ENCODE measurements at regions not wholly inside any gene's neighbourhood (a gene's known extent, or its start where the extent isn't known, plus 50 kb on each side); places are given as distances from the start of the nearest gene placed in this dataset.

DNA sequence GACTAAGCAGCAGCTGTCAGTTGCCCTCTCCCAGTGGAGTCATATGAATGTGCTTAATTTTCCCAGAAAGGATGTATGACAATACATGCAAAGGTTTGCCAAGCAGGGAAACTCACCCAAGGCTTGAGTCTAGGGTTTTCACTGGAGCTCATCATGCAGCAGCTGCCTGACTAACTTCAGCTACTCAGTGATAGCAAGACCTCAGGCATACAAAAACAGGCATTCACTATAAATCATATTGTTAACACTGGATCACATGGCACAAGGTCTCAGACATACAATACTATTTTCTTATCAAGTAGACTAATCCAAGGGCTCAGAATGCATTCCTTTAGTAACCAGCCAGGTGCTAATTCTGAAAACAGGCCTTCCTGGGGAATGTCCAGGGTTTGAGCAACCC, 85.0 kb upstream of the STAC start:
- Histone ChIP-seq H3K27ac (ENCODE audit: poor library complexity, severe bottlenecking) (no peak overlapping the region), H3K36me3 (ENCODE audit: low read depth) (no peaks in the 10 kb centered on the region), H3K4me3 (ENCODE audit: severe bottlenecking) (no peak overlapping the region), H3K4me1 (ENCODE audit: insufficient read depth, poor library complexity, severe bottlenecking) (no peaks in the 10 kb centered on the region), H3K9me3 (ENCODE audit: severe bottlenecking) (no peaks in the 10 kb centered on the region), H3K27me3 (ENCODE audit: insufficient read depth, poor library complexity, severe bottlenecking) (no peaks in the 10 kb centered on the region)
- DNase-seq (ENCODE audit: low spot score) = no peak
- no peak for ATAC-seq (ENCODE audit: low read depth)
- TF ChIP-seq, protein P1, sequence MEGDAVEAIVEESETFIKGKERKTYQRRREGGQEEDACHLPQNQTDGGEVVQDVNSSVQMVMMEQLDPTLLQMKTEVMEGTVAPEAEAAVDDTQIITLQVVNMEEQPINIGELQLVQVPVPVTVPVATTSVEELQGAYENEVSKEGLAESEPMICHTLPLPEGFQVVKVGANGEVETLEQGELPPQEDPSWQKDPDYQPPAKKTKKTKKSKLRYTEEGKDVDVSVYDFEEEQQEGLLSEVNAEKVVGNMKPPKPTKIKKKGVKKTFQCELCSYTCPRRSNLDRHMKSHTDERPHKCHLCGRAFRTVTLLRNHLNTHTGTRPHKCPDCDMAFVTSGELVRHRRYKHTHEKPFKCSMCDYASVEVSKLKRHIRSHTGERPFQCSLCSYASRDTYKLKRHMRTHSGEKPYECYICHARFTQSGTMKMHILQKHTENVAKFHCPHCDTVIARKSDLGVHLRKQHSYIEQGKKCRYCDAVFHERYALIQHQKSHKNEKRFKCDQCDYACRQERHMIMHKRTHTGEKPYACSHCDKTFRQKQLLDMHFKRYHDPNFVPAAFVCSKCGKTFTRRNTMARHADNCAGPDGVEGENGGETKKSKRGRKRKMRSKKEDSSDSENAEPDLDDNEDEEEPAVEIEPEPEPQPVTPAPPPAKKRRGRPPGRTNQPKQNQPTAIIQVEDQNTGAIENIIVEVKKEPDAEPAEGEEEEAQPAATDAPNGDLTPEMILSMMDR (IDR thresholded peaks at IDR 0.05; ENCODE audit: poor library complexity, severe bottlenecking) = no peak

DNA sequence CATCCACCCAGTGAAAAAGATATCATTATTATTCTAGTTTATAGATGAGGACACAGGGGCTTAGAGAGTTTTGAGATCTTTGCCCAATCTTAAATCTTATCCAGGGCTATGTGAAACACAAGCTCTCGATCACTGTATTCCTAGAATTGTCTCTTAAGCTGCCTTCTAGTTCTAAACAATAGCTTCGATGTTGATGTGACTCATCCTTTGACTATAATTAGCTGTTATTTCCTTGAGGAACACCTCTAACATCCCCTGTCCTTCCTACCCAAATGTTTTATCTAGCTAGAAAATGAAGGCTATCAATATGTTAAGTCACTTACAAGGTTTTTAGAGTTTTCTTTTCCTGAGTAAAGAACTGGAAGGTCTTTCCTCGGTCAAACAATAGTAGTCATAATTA, 83.1 kb upstream of the STAC start:
- Histone ChIP-seq H3K27me3 (ENCODE audit: insufficient read depth, poor library complexity, severe bottlenecking) (no peaks in the 10 kb centered on the region), H3K4me3 (ENCODE audit: severe bottlenecking) (no peak overlapping the region), H3K36me3 (ENCODE audit: low read depth) (no peaks in the 10 kb centered on the region), H3K27ac (ENCODE audit: poor library complexity, severe bottlenecking) (no peak overlapping the region), H3K4me1 (ENCODE audit: insufficient read depth, poor library complexity, severe bottlenecking) (no peaks in the 10 kb centered on the region), H3K9me3 (ENCODE audit: severe bottlenecking) (no peaks in the 10 kb centered on the region)
- no peak for ATAC-seq (ENCODE audit: low read depth)
- TF ChIP-seq, protein P1 (IDR thresholded peaks at IDR 0.05; ENCODE audit: poor library complexity, severe bottlenecking) = no peak
- no peak for DNase-seq (ENCODE audit: low spot score)

DNA sequence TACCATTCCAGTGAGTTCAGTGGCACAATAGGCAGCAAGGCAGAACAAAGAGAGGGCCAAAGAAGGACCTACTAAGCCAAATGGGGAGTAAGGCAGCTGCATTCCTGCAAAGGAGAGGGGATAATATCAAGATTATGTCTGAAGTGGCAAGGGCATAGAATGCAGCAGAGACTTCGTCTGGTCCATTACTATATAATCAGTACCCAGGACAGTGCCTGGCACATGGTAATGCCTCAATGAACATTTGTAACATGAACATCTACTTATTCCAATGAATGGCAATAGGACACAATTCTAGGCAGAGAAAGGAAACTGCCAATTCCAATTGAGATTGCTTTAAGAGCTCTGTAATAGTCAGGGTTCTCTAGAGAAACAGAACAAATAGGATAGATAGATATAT, 82.1 kb upstream of the STAC start:
- Histone ChIP-seq H3K36me3 (ENCODE audit: low read depth) (no peaks in the 10 kb centered on the region), H3K27me3 (ENCODE audit: insufficient read depth, poor library complexity, severe bottlenecking) (no peaks in the 10 kb centered on the region), H3K27ac (ENCODE audit: poor library complexity, severe bottlenecking) (no peak overlapping the region), H3K4me1 (ENCODE audit: insufficient read depth, poor library complexity, severe bottlenecking) (no peaks in the 10 kb centered on the region), H3K9me3 (ENCODE audit: severe bottlenecking) (no peaks in the 10 kb centered on the region), H3K4me3 (ENCODE audit: severe bottlenecking) (no peak overlapping the region)
- ATAC-seq (ENCODE audit: low read depth) = no peak
- TF ChIP-seq, protein P1 (IDR thresholded peaks at IDR 0.05; ENCODE audit: poor library complexity, severe bottlenecking) = no peak
- DNase-seq (ENCODE audit: low spot score) = no peak

DNA sequence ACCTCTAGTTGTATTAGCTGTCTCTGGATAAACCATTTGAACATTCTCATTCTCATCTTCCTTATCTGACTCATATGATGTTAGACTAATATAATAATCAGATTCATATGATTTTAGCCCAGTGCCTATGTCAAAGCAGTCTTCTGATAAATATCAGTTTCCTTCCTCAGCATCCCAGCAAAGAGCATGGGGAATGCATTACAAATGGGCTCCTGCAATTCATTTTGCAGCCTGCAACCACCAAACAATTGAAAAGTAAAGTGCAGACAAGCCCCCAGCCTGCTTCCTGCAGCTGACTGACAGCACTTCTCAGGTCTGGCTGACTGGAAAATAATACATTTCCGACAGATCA, 78.2 kb upstream of the STAC start:
- Histone ChIP-seq H3K9me3 (ENCODE audit: severe bottlenecking) (no peaks in the 10 kb centered on the region), H3K27me3 (ENCODE audit: insufficient read depth, poor library complexity, severe bottlenecking) (no peaks in the 10 kb centered on the region), H3K4me1 (ENCODE audit: insufficient read depth, poor library complexity, severe bottlenecking) (no peaks in the 10 kb centered on the region), H3K36me3 (ENCODE audit: low read depth) (no peaks in the 10 kb centered on the region), H3K4me3 (ENCODE audit: severe bottlenecking) (no peak overlapping the region), H3K27ac (ENCODE audit: poor library complexity, severe bottlenecking) (no peak overlapping the region)
- DNase-seq (ENCODE audit: low spot score) (no peak), ATAC-seq (ENCODE audit: low read depth) (no peak)
- TF ChIP-seq, protein P1 (IDR thresholded peaks at IDR 0.05; ENCODE audit: poor library complexity, severe bottlenecking) = no peak

DNA sequence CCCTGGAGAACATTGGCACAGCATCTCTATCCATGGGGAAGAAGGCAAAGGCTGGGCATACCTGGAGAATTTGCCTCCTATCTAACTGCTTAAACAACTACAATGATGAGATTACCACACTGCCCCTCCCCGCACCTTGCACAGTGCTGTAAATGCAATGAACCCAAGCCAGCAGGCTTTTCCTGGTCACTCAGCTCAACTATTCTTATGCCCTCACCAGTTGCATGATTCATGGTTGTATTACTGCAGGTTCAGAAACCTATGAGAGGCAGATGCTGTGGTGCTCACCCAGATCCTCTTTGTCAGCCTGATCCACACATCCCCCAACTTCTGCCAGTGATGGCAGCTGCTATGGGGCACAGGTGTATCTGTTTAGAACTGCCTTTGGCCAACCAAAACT, 77.7 kb upstream of the STAC start:
- no peak for DNase-seq (ENCODE audit: low spot score)

More for the DNA sequence above, 77.7 kb upstream of the STAC start:
- H3K4me3 ChIP-seq (ENCODE audit: severe bottlenecking) = no peak overlapping the region
- no peaks in the 10 kb centered on the region for H3K9me3 ChIP-seq (ENCODE audit: severe bottlenecking)
- no peak for ATAC-seq (ENCODE audit: low read depth)
- no peak overlapping the region for H3K27ac ChIP-seq (ENCODE audit: poor library complexity, severe bottlenecking)
- TF ChIP-seq, protein P1 (IDR thresholded peaks at IDR 0.05; ENCODE audit: poor library complexity, severe bottlenecking) = no peak
- H3K4me1 ChIP-seq (ENCODE audit: insufficient read depth, poor library complexity, severe bottlenecking) = no peaks in the 10 kb centered on the region
- no peaks in the 10 kb centered on the region for H3K36me3 ChIP-seq (ENCODE audit: low read depth)
- H3K27me3 ChIP-seq (ENCODE audit: insufficient read depth, poor library complexity, severe bottlenecking) = no peaks in the 10 kb centered on the region
